Neural progenitor cell (in vitro differentiated cells): ENCODE measurements at regions not wholly inside any gene's neighbourhood (a gene's known extent, or its start where the extent isn't known, plus 50 kb on each side); places are given as distances from the start of the nearest gene placed in this dataset.

Experiments used
- DNase-seq: peaks from one replicate; pipeline ENCODE4 v3.0.0-alpha.2; 2016; ENCODE audit warnings: low spot score
- H2AFZ ChIP-seq: fragments of 200-600 bp; sonication (generic); replicated peaks from 2 replicates; pipeline ENCODE4 v1.6.1; 2016; ENCODE audit warnings: antibody characterized with exemption
- H3F3A ChIP-seq: fragments of 200-600 bp; sonication (generic); 2 replicates; pipeline ENCODE4 v1.6.1; 2016; ENCODE audit warnings: antibody characterized with exemption, low read depth
- H3K27ac ChIP-seq: fragments of 200-600 bp; sonication (generic); 2 replicates; pipeline ENCODE4 v1.5.1; 2016; ENCODE audit warnings: mild to moderate bottlenecking
- H3K27me3 ChIP-seq: fragments of 200-600 bp; sonication (generic); 2 replicates; pipeline ENCODE4 v1.6.1; 2016; ENCODE audit warnings: mild to moderate bottlenecking, moderate library complexity
- H3K36me3 ChIP-seq: fragments of 200-600 bp; sonication (generic); 2 replicates; pipeline ENCODE4 v1.5.1; 2016
- H3K4me1 ChIP-seq: fragments of 200-600 bp; sonication (generic); 2 replicates; pipeline ENCODE4 v1.6.1; 2016; ENCODE audit warnings: mixed run types
- H3K4me2 ChIP-seq: fragments of 200-600 bp; sonication (generic); 2 replicates; pipeline ENCODE4 v1.6.1; 2016
- H3K4me3 ChIP-seq: fragments of 200-600 bp; sonication (generic); 2 replicates; pipeline ENCODE4 v1.5.1; 2016
- H3K79me2 ChIP-seq: fragments of 200-600 bp; sonication (generic); 2 replicates; pipeline ENCODE4 v1.6.1; 2016; ENCODE audit warnings: low read depth
- H3K9ac ChIP-seq: fragments of 200-600 bp; sonication (generic); 2 replicates; pipeline ENCODE4 v1.6.1; 2016
- H3K9me3 ChIP-seq: fragments of 200-600 bp; sonication (generic); 2 replicates; pipeline ENCODE4 v1.5.1; 2016; ENCODE audit warnings: low read depth
- H4K20me1 ChIP-seq: fragments of 200-600 bp; sonication (generic); 2 replicates; pipeline ENCODE4 v1.6.1; 2016; ENCODE audit warnings: low read depth
- H3K27ac Mint-ChIP-seq: 3 replicates; pipeline ENCODE4 v1.8.0; 2021; ENCODE audit warnings: mixed read lengths
- H3K27me3 Mint-ChIP-seq: 2 replicates; pipeline ENCODE4 v1.8.0; 2022; ENCODE audit warnings: low read depth, mild to moderate bottlenecking, inconsistent platforms, moderate library complexity, mixed read lengths; ENCODE audit not compliant: insufficient read depth
- H3K36me3 Mint-ChIP-seq: 3 replicates; pipeline ENCODE4 v1.8.0; 2021; ENCODE audit warnings: mixed read lengths
- H3K4me1 Mint-ChIP-seq: 3 replicates; pipeline ENCODE4 v1.8.0; 2021; ENCODE audit warnings: mixed read lengths
- H3K4me3 Mint-ChIP-seq: 3 replicates; pipeline ENCODE4 v1.8.0; 2021; ENCODE audit warnings: mild to moderate bottlenecking, moderate library complexity, mixed read lengths
- H3K9me3 Mint-ChIP-seq: 3 replicates; pipeline ENCODE4 v1.8.0; 2020; ENCODE audit warnings: mixed read lengths
- CTCF ChIP-seq: fragments of 200-600 bp; sonication (generic); IDR thresholded peaks from 2 replicates; pipeline ENCODE4 v1.5.1; 2017; ENCODE audit warnings: antibody characterized with exemption, mild to moderate bottlenecking
- EZH2 ChIP-seq: fragments of 200-600 bp; sonication (generic); IDR thresholded peaks from 2 replicates; pipeline ENCODE4 v1.6.1; 2017; ENCODE audit warnings: antibody characterized with exemption, mild to moderate bottlenecking, moderate library complexity
- EZH2phosphoT487 ChIP-seq: fragments of 200-600 bp; sonication (generic); IDR thresholded peaks from 2 replicates; pipeline ENCODE4 v1.6.1; 2017; ENCODE audit warnings: antibody characterized with exemption

- Histone ChIP-seq H3K4me1 (no peaks in the 10 kb centered on the region), H3K9ac (no peak overlapping the region), H3F3A (no peaks in the 10 kb centered on the region), H3K4me3 (no peak overlapping the region), H3K4me2 (no peak overlapping the region), H3K27ac (no peak overlapping the region), H3K27me3 (no peaks in the 10 kb centered on the region), H4K20me1 (no peaks in the 10 kb centered on the region), H3K79me2 (no peaks in the 10 kb centered on the region), H3K36me3 (no peaks in the 10 kb centered on the region), H2AFZ (no peak overlapping the region), H3K9me3 (no peaks in the 10 kb centered on the region)
- no peak overlapping the region for H3K27ac Mint-ChIP-seq
- no peaks in the 10 kb centered on the region for H3K9me3 Mint-ChIP-seq
- no peaks in the 10 kb centered on the region for H3K4me1 Mint-ChIP-seq
- TF ChIP-seq CTCF: no peak
- TF ChIP-seq EZH2phosphoT487: no peak
- TF ChIP-seq EZH2: no peak
- no peak overlapping the region for H3K4me3 Mint-ChIP-seq
- no peak for DNase-seq
- no peaks in the 10 kb centered on the region for H3K27me3 Mint-ChIP-seq
- H3K36me3 Mint-ChIP-seq: no peaks in the 10 kb centered on the region
Measured at GRCh38 chr3:144762091-144762490, 790.5 kb downstream of the DIPK2A start.

DNA sequence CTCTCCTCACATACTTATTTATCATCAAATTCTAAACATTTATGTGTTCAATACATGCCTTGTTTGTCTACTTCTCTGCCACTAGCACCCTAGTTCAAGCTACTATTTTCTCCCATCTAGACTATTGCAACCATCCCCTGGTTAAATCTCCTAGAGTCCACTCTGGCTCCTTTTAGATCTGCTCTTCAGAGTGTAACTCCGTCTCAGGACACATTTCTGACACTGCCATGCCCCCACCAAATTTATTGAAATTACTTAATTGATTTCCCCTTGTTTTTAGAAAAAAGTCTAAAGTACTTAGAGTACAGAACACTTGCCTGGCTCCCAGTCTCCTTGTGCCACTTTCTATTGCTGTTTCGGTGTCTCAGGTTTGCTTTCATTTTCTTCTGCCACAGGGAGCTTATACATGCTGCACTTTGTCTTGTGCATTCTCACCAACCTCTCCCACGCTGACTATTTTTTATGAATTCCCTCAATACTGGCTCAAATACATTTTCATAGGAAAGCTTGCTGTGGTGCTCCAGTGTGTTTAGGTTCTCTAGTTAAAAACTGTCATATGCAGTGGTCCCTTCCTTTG is 792.3 kb downstream of the DIPK2A start:
- peak overlapping the region; percentile 15 for H2AFZ ChIP-seq
- H4K20me1 ChIP-seq: no peaks in the 10 kb centered on the region
- no peak for DNase-seq
- Mint-ChIP-seq H3K4me3 (no peak overlapping the region), H3K36me3 (no peaks in the 10 kb centered on the region), H3K27me3 (no peaks in the 10 kb centered on the region), H3K27ac (no peak overlapping the region), H3K9me3 (no peaks in the 10 kb centered on the region), H3K4me1 (no peaks in the 10 kb centered on the region)
- H3K4me2 ChIP-seq: no peak overlapping the region
- H3K9me3 ChIP-seq: no peaks in the 10 kb centered on the region
- no peaks in the 10 kb centered on the region for H3F3A ChIP-seq
- no peak overlapping the region for H3K4me3 ChIP-seq
- H3K4me1 ChIP-seq: no peaks in the 10 kb centered on the region
- no peak overlapping the region for H3K27ac ChIP-seq
- H3K36me3 ChIP-seq: no peaks in the 10 kb centered on the region
- no peaks in the 10 kb centered on the region for H3K27me3 ChIP-seq
- TF ChIP-seq EZH2phosphoT487: no peak
- no peak for TF ChIP-seq EZH2
- no peak for TF ChIP-seq CTCF
- H3K79me2 ChIP-seq: no peaks in the 10 kb centered on the region
- no peak overlapping the region for H3K9ac ChIP-seq

DNA sequence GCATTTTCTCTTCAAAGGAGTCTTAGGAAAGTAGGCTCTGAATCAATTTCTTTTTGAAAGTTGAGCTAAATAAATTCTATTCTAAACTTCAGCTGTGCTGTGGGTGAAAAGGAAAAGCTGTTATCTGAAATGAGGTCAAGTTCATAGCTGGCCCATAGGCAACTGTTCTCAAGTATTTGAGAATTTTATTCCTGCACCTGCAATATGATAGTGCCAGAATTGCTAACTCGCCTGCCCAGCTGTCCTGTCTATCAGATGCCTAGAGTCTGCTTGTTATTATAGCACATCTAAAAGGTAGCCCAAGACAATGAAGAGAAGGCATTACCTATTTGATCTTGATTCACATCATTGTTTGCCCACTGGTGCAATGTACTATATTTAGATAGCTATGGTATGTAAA is 798.7 kb downstream of the DIPK2A start:
- Histone ChIP-seq H3K9me3 (no peaks in the 10 kb centered on the region), H3K4me3 (no peak overlapping the region), H3K36me3 (no peaks in the 10 kb centered on the region), H3K27ac (no peak overlapping the region), H2AFZ (no peak overlapping the region), H3K4me1 (no peaks in the 10 kb centered on the region), H3K4me2 (no peak overlapping the region), H4K20me1 (no peaks in the 10 kb centered on the region), H3K9ac (no peak overlapping the region), H3K79me2 (no peaks in the 10 kb centered on the region), H3F3A (no peaks in the 10 kb centered on the region), H3K27me3 (no peaks in the 10 kb centered on the region)
- no peak for DNase-seq
- H3K4me1 Mint-ChIP-seq: peaks cover 10% of the 10 kb centered on the region
- H3K36me3 Mint-ChIP-seq: no peaks in the 10 kb centered on the region
- H3K27ac Mint-ChIP-seq: no peak overlapping the region
- no peak for TF ChIP-seq EZH2
- no peak for TF ChIP-seq EZH2phosphoT487
- TF ChIP-seq CTCF: no peak
- H3K4me3 Mint-ChIP-seq: no peak overlapping the region
- no peaks in the 10 kb centered on the region for H3K27me3 Mint-ChIP-seq
- H3K9me3 Mint-ChIP-seq: no peaks in the 10 kb centered on the region
